DND-41 (cell line): ENCODE measurements at regions not wholly inside any gene's neighbourhood (a gene's known extent, or its start where the extent isn't known, plus 50 kb on each side); places are given as distances from the start of the nearest gene placed in this dataset.

ENCODE experiments used
- ATAC-seq: fragments of 200-7000 bp; cut with Tn5 transposase; 3 replicates; pipeline ENCODE4 v1.9.1; 2021; ENCODE audit warnings: low read depth; ENCODE audit not compliant: insufficient read depth
- DNase-seq: peaks from one replicate; pipeline ENCODE4 v3.0.0-alpha.2; 2020
- H2AFZ ChIP-seq: 2 replicates; pipeline ENCODE4 v1.6.0; 2012; ENCODE audit warnings: low read depth, low read length
- H3K27ac ChIP-seq: 2 replicates; pipeline ENCODE4 v1.5.1; 2012; ENCODE audit warnings: low read length, inconsistent platforms
- H3K27me3 ChIP-seq: fragments of 200-600 bp; sonication (generic); 2 replicates; pipeline ENCODE4 v1.6.0; 2012; ENCODE audit warnings: low read length, mild to moderate bottlenecking, inconsistent platforms; ENCODE audit not compliant: insufficient read depth, poor library complexity
- H3K36me3 ChIP-seq: 2 replicates; pipeline ENCODE4 v1.5.1; 2012; ENCODE audit warnings: low read length, inconsistent platforms; ENCODE audit not compliant: insufficient read depth
- H3K4me1 ChIP-seq: 2 replicates; pipeline ENCODE4 v1.5.1; 2012; ENCODE audit warnings: mild to moderate bottlenecking, low read length; ENCODE audit not compliant: insufficient read depth
- H3K4me2 ChIP-seq: 2 replicates; pipeline ENCODE4 v1.6.0; 2012; ENCODE audit warnings: mild to moderate bottlenecking, moderate library complexity, low read length, inconsistent platforms; ENCODE audit not compliant: insufficient read depth
- H3K4me3 ChIP-seq, 2 experiments: fragments of 200-600 bp in 1 of 2; shearing (Covaris generic) in 1 of 2; 2 replicates each; pipeline ENCODE4 v1.5.1; 2012 to 2016; ENCODE audit warnings: inconsistent platforms in 2 of 2, low read length in 2 of 2, mild to moderate bottlenecking in 2 of 2, low read depth in 1 of 2, moderate library complexity in 1 of 2
- H3K79me2 ChIP-seq: 2 replicates; pipeline ENCODE4 v1.6.0; 2012; ENCODE audit warnings: low read length, inconsistent platforms; ENCODE audit not compliant: insufficient read depth
- H3K9ac ChIP-seq: 2 replicates; pipeline ENCODE4 v1.6.0; 2012; ENCODE audit warnings: low read depth, mild to moderate bottlenecking, inconsistent platforms, low read length, moderate library complexity
- H3K9me3 ChIP-seq: 2 replicates; pipeline ENCODE4 v1.5.1; 2012; ENCODE audit warnings: low read length, moderate library complexity, mild to moderate bottlenecking, inconsistent platforms; ENCODE audit not compliant: insufficient read depth, severe bottlenecking
- H4K20me1 ChIP-seq: 2 replicates; pipeline ENCODE4 v1.6.0; 2012; ENCODE audit warnings: low read length; ENCODE audit not compliant: insufficient read depth
- EZH2 ChIP-seq: IDR thresholded peaks from 3 replicates; pipeline ENCODE4 v1.6.1; 2012; ENCODE audit warnings: borderline replicate concordance, low read depth, mild to moderate bottlenecking, moderate library complexity, low read length, inconsistent platforms; ENCODE audit not compliant: severe bottlenecking
- TF ChIP-seq, protein P1 (sequence below): IDR thresholded peaks from 2 replicates; pipeline ENCODE4 v1.5.1; 2012; ENCODE audit warnings: borderline replicate concordance, low read length, moderate library complexity, mild to moderate bottlenecking; ENCODE audit not compliant: poor library complexity, severe bottlenecking; ENCODE audit errors: extremely low read depth

GRCh38 chr2:183605440-183605839, 481.2 kb downstream of the NUP35 start:
- no peaks in the 10 kb centered on the region for H3K27me3 ChIP-seq
- no peaks in the 10 kb centered on the region for H3K4me1 ChIP-seq
- H2AFZ ChIP-seq, result no peak overlapping the region
- no peak overlapping the region for H3K9ac ChIP-seq
- no peaks in the 10 kb centered on the region for H3K79me2 ChIP-seq
- no peaks in the 10 kb centered on the region for H4K20me1 ChIP-seq
- TF ChIP-seq, protein P1, sequence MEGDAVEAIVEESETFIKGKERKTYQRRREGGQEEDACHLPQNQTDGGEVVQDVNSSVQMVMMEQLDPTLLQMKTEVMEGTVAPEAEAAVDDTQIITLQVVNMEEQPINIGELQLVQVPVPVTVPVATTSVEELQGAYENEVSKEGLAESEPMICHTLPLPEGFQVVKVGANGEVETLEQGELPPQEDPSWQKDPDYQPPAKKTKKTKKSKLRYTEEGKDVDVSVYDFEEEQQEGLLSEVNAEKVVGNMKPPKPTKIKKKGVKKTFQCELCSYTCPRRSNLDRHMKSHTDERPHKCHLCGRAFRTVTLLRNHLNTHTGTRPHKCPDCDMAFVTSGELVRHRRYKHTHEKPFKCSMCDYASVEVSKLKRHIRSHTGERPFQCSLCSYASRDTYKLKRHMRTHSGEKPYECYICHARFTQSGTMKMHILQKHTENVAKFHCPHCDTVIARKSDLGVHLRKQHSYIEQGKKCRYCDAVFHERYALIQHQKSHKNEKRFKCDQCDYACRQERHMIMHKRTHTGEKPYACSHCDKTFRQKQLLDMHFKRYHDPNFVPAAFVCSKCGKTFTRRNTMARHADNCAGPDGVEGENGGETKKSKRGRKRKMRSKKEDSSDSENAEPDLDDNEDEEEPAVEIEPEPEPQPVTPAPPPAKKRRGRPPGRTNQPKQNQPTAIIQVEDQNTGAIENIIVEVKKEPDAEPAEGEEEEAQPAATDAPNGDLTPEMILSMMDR, result no peak
- TF ChIP-seq EZH2, result no peak
- no peak overlapping the region for H3K4me3 ChIP-seq
- no peaks in the 10 kb centered on the region for H3K36me3 ChIP-seq
- H3K9me3 ChIP-seq, result no peaks in the 10 kb centered on the region
- H3K4me2 ChIP-seq, result no peak overlapping the region
- H3K27ac ChIP-seq, result no peak overlapping the region
- ATAC-seq (no peak), DNase-seq (no peak)

DNA sequence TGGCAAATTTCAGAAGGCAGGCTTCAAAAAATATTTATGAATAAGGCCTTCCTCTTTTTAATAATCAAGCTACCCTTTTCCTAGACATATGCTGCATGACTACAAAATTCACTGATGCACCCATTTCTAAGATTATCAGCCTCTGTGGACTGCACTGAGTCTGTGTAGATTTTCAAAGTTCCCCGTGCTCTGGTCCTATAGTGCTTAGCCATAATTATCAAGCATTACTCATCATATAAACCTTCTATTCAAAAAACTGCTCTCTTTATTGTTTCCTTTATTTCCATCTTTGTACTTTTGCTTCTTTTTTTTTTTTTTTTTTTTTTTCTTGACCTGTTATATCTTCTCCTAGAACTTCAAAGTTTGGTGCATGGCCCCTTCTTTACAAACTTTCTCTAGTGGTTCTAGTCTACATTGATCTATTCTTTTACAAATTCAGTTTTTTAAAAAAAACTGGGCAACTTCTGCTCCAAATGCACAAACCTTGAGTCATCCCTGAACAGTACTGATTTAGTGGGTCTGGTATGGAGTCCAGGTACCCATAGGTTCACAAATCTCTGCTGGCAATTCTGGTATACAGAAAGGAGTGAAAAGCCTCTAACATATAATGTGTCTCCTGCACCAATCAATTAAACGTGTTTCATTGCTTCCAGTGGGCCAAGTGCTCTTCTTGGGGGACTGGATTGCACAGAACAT, 481.9 kb downstream of the NUP35 start:
- no peak for DNase-seq

GRCh38 chr2:183606718-183607085, 482.5 kb downstream of the NUP35 start:
- Histone ChIP-seq H3K27ac (no peak overlapping the region), H3K4me1 (no peaks in the 10 kb centered on the region), H3K9me3 (no peaks in the 10 kb centered on the region), H3K4me2 (no peak overlapping the region), H4K20me1 (no peaks in the 10 kb centered on the region), H3K4me3 (no peak overlapping the region), H2AFZ (no peak overlapping the region), H3K79me2 (no peaks in the 10 kb centered on the region), H3K36me3 (no peaks in the 10 kb centered on the region), H3K27me3 (no peaks in the 10 kb centered on the region), H3K9ac (no peak overlapping the region)
- DNase-seq (no peak), ATAC-seq (no peak)
- no peak for TF ChIP-seq EZH2
- TF ChIP-seq, protein P1, result no peak

More for the DNA sequence above, 481.9 kb downstream of the NUP35 start:
- ATAC-seq, result no peak
- H3K4me2 ChIP-seq, result no peak overlapping the region
- H2AFZ ChIP-seq, result no peak overlapping the region
- H3K36me3 ChIP-seq, result no peaks in the 10 kb centered on the region
- H3K4me1 ChIP-seq, result no peaks in the 10 kb centered on the region
- no peak overlapping the region for H3K4me3 ChIP-seq
- no peak overlapping the region for H3K9ac ChIP-seq
- no peaks in the 10 kb centered on the region for H4K20me1 ChIP-seq
- H3K27me3 ChIP-seq, result no peaks in the 10 kb centered on the region
- TF ChIP-seq EZH2, result no peak
- TF ChIP-seq, protein P1, result no peak
- H3K9me3 ChIP-seq, result no peaks in the 10 kb centered on the region
- H3K27ac ChIP-seq, result no peak overlapping the region
- H3K79me2 ChIP-seq, result no peaks in the 10 kb centered on the region
